Lung (tissue), 11 donors: ENCODE measurements at regions not wholly inside any gene's neighbourhood (a gene's known extent, or its start where the extent isn't known, plus 50 kb on each side); places are given as distances from the start of the nearest gene placed in this dataset.

ENCODE experiments used
- ATAC-seq: fragments of 200-7000 bp; cut with Tn5 transposase; one replicate; pipeline ENCODE4 v1.9.1; 2020; ENCODE audit warnings: moderate number of reproducible peaks; ENCODE audit not compliant: insufficient read depth, low FRiP score
- DNase-seq, 3 donors: peaks; one replicate each; pipeline ENCODE4 v3.0.0-alpha.2; 2013 to 2017
- H3K27ac ChIP-seq, 2 donors: one replicate each; pipeline ENCODE4 v1.5.1; 2013; ENCODE audit warnings: mild to moderate bottlenecking in 2 of 2, moderate library complexity in 2 of 2, control low read depth in 1 of 2, inconsistent platforms in 1 of 2, low read depth in 1 of 2, low read length in 1 of 2
- H3K27me3 ChIP-seq, 3 donors: one replicate each; pipeline ENCODE4 v1.5.1; 2013; ENCODE audit warnings: low read length in 2 of 3; ENCODE audit not compliant: control insufficient read depth in 3 of 3, insufficient read depth in 3 of 3
- H3K36me3 ChIP-seq, 4 donors: one replicate each; pipeline ENCODE4 v1.5.1; 2013; ENCODE audit warnings: low read length in 4 of 4, mild to moderate bottlenecking in 1 of 4, moderate library complexity in 1 of 4; ENCODE audit not compliant: control insufficient read depth in 4 of 4, insufficient read depth in 4 of 4
- H3K4me1 ChIP-seq, 5 donors: one replicate each; pipeline ENCODE4 v1.5.1; 2013; ENCODE audit warnings: low read length in 5 of 5, mild to moderate bottlenecking in 2 of 5, moderate library complexity in 1 of 5; ENCODE audit not compliant: control insufficient read depth in 5 of 5, insufficient read depth in 5 of 5
- H3K4me3 ChIP-seq: one replicate; pipeline ENCODE4 v1.5.1; 2013; ENCODE audit warnings: mild to moderate bottlenecking, control low read depth, moderate library complexity
- H3K9ac ChIP-seq, 2 donors: one replicate each; pipeline ENCODE4 v1.5.1; 2013; ENCODE audit warnings: low read length in 2 of 2, control low read depth in 1 of 2; ENCODE audit not compliant: insufficient read depth in 1 of 2
- H3K9me3 ChIP-seq, 4 donors: one replicate each; pipeline ENCODE4 v1.5.1; 2013; ENCODE audit warnings: low read length in 3 of 4, mild to moderate bottlenecking in 1 of 4, moderate library complexity in 1 of 4; ENCODE audit not compliant: control insufficient read depth in 4 of 4, insufficient read depth in 3 of 4
- WGBS, 2 donors: extraction: QIAGEN DNeasy Blood & Tissue Kit; methylation state at CpG; one replicate each; pipeline ENCODE4 v1.1.7; 2013; 5-methylcytosine and 5-hydroxymethylcytosine counted together
- TF ChIP-seq, protein P1 (sequence below): IDR thresholded peaks from 2 replicates; pipeline ENCODE4 v1.5.1; 2012; ENCODE audit warnings: mild to moderate bottlenecking; ENCODE audit errors: control extremely low read depth, extremely low read depth
- donor health status: control.
- donor health status: control.
- donor health status: Bipolar disorder and iron deficiency.
- donor health status: healthy.
- donor health status: DM: yes; HTN: yes; CAD: no.

DNA sequence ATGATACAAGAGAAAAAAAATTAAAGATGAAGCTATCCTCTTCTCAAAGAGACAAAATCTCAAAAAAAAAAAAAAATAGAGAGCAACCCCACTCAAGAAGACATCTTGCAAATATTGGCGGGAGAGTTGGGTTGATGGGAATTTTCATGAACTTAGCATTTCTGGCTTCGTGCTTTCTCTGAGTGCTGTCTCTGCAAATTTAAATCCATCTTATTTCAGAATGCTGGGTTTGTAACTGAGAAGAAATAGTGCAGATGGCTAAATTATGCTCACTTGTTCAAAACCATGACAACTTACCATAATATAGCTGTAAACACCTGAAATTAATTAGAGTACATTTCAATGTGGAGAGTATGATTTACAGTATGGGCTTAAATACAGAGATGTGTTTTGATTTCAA, 484.8 kb upstream of the CELF2 start:
- no peak for DNase-seq
- Histone ChIP-seq H3K9me3 (no peaks in the 10 kb centered on the region), H3K36me3 (no peaks in the 10 kb centered on the region), H3K27me3 (no peaks in the 10 kb centered on the region), H3K27ac (no peak overlapping the region), H3K9ac (no peak overlapping the region), H3K4me1 (peaks cover 0 to 3% (median 0%) of the 10 kb centered on the region in 5 donors), H3K4me3 (no peak overlapping the region)
- 86 to 93% methylated on average over 2 of the region's 2 CpGs for WGBS, 2 donors
- ATAC-seq, result no peak
- TF ChIP-seq, protein P1, sequence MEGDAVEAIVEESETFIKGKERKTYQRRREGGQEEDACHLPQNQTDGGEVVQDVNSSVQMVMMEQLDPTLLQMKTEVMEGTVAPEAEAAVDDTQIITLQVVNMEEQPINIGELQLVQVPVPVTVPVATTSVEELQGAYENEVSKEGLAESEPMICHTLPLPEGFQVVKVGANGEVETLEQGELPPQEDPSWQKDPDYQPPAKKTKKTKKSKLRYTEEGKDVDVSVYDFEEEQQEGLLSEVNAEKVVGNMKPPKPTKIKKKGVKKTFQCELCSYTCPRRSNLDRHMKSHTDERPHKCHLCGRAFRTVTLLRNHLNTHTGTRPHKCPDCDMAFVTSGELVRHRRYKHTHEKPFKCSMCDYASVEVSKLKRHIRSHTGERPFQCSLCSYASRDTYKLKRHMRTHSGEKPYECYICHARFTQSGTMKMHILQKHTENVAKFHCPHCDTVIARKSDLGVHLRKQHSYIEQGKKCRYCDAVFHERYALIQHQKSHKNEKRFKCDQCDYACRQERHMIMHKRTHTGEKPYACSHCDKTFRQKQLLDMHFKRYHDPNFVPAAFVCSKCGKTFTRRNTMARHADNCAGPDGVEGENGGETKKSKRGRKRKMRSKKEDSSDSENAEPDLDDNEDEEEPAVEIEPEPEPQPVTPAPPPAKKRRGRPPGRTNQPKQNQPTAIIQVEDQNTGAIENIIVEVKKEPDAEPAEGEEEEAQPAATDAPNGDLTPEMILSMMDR, result no peak

DNA sequence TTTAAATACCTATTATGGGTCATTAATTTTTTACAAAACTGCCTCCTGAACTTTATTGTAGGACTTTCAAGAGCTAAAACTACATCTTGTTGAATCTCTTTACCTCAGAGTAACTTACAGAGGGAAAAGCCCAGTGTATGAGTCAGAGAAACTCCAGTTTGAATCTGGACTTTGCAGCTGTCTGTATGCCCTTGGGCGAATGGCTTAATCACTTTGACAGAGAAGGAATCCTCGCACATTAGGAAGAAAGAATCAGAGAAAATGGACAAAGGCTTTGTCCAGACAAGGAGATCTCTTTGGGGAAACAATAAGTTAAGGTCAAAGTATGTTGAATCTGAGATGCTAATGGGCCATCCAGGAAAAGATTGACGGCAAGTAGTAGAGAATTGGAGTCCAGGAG, 484.2 kb upstream of the CELF2 start:
- Histone ChIP-seq H3K27me3 (no peaks in the 10 kb centered on the region), H3K4me3 (no peak overlapping the region), H3K9ac (no peak overlapping the region), H3K9me3 (no peaks in the 10 kb centered on the region), H3K36me3 (no peaks in the 10 kb centered on the region), H3K4me1 (peaks cover 0 to 3% (median 0%) of the 10 kb centered on the region in 5 donors), H3K27ac (no peak overlapping the region)
- ATAC-seq (no peak), DNase-seq (no peak)
- TF ChIP-seq, protein P1, result no peak
- 89 to 91% methylated on average over 3 of the region's 3 CpGs for WGBS, 2 donors

DNA sequence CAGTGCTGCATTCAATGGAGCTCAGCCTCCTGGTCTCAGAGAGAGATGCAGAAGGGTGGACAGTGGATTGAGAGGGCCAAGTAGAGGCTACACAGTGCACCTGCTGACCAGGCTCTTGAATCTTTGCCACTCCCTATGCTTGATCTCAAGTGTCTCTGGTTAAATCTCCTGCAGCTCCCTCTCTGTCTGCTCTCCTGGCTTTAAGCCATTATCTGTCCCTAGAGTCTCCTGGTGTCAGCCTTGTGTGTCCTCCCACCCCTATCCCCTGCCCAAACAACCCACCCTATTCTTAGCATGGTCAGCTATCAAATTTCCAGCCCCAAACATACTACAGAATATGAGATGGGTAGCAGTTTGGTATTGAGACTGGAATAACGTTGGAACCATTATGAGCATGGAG, 479.3 kb upstream of the CELF2 start:
- H3K36me3 ChIP-seq, result no peaks in the 10 kb centered on the region
- DNase-seq (no peak), ATAC-seq (no peak)
- 78 to 86% methylated on average over 1 of the region's 1 CpG for WGBS, 2 donors
- no peak overlapping the region for H3K4me3 ChIP-seq
- no peaks in the 10 kb centered on the region for H3K27me3 ChIP-seq
- H3K27ac ChIP-seq, result no peak overlapping the region
- H3K9me3 ChIP-seq, result no peaks in the 10 kb centered on the region
- peaks cover 0 to 2% (median 0%) of the 10 kb centered on the region in 5 donors for H3K4me1 ChIP-seq
- H3K9ac ChIP-seq, result no peak overlapping the region
- TF ChIP-seq, protein P1, result no peak

GRCh38 chr10:10540398-10540797, 477.3 kb upstream of the CELF2 start:
- no peaks in the 10 kb centered on the region for H3K36me3 ChIP-seq
- no peaks in the 10 kb centered on the region for H3K4me1 ChIP-seq
- H3K9ac ChIP-seq, result no peak overlapping the region
- ATAC-seq (no peak), DNase-seq (no peak)
- no peak overlapping the region for H3K27ac ChIP-seq
- TF ChIP-seq, protein P1, result no peak
- no peaks in the 10 kb centered on the region for H3K27me3 ChIP-seq
- H3K4me3 ChIP-seq, result no peak overlapping the region
- no peaks in the 10 kb centered on the region for H3K9me3 ChIP-seq
- WGBS, 2 donors, result 84 to 89% methylated on average over 3 of the region's 3 CpGs
